ENCODE measurements at regions not wholly inside any gene's neighbourhood (a gene's known extent, or its start where the extent isn't known, plus 50 kb on each side); places are given as distances from the start of the nearest gene placed in this dataset.
"Not testable (repeated sequence)": the region's sequence is repeated elsewhere in the genome, so short reads cannot be mapped to it uniquely, and the experiment has no call there.

DNA sequence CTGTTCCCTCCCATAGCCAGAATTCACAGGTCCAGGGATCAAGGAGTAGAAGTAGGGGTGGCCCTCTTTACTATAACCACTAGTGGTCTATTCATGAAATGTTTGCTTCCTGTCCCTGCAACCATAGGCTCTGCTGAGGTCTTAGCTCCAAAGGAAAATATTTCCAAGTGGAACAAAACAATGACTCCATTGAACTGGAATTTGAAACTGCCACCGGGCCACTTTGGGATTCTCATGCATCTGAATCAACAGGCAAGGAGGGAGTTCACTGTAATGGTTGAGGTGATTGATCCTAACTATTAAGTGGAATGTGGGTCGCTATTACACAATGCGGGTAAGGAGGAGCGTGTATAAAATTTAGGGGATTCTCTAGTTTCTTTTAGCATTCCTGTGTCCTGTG is 197.0 kb downstream of the ETNK1 start:
- H3K36me3 ChIP-seq (ENCODE audit: control insufficient read depth, low read depth, low read length), result no peaks in the 10 kb centered on the region
- no peak overlapping the region for H3K9ac ChIP-seq (ENCODE audit: low read length)
- no peaks in the 10 kb centered on the region for H3K27me3 ChIP-seq (ENCODE audit: control insufficient read depth, insufficient read depth, low read length)
- H3K4me1 ChIP-seq (ENCODE audit: control insufficient read depth, low read depth, low read length), result no peaks in the 10 kb centered on the region
- no peak overlapping the region for H3K27ac ChIP-seq (ENCODE audit: low read length)
- no peak overlapping the region for H3K4me3 ChIP-seq (ENCODE audit: low read length)
- H3K9me3 ChIP-seq (ENCODE audit: control insufficient read depth, low read depth, low read length), result no peaks in the 10 kb centered on the region

DNA sequence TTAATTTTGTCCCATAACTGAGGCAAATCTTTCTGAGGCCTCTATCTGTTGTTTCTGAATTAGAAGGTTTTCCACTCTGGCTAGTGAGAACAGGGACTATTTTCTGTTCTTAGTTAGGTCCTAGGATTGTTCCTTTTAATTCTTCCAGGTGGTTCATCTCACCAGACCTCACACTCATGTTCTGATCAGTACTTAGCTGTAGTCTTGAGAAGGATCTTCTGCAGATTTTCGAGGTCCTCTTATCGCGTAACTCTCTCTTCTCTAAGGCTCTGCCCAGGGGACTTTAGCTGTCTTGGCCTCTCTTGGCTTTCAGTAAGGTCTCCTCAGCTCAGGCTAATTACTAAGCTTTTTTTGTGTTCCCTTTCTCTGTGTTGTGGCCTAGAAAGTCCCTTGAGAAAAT is 201.1 kb downstream of the ETNK1 start:
- Histone ChIP-seq H3K27me3 (ENCODE audit: control insufficient read depth, insufficient read depth, low read length) (no peaks in the 10 kb centered on the region), H3K9ac (ENCODE audit: low read length) (no peak overlapping the region), H3K9me3 (ENCODE audit: control insufficient read depth, low read depth, low read length) (no peaks in the 10 kb centered on the region), H3K4me1 (ENCODE audit: control insufficient read depth, low read depth, low read length) (no peaks in the 10 kb centered on the region), H3K36me3 (ENCODE audit: control insufficient read depth, low read depth, low read length) (no peaks in the 10 kb centered on the region), H3K4me3 (ENCODE audit: low read length) (no peak overlapping the region), H3K27ac (ENCODE audit: low read length) (no peak overlapping the region)

DNA sequence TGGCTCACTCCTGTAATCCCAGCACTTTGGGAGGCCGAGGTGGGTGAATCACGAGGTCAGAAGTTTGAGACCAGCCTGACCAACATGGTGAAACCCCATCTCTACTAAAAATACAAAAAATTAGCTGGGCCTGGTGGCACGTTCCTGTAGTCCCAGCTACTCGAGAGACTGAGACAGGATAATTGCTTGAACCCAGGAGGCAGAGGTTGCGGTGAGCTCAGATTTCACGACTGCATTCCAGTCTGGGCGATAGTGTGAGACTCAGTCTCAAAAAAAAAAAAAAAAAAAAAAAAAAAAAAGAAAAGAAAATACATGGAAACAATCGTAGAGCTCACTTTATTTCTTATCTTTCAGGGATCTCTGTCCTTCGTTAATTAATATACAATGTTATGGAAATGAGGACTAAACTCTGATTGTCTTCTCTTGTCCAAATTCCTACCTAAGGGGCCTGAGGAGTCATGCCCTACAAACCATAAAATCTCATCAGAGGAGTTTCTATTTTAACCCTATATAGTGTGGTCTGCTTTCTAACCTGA is 201.5 kb downstream of the ETNK1 start:
- not testable (repeated sequence) for H3K4me1 ChIP-seq (ENCODE audit: control insufficient read depth, low read depth, low read length); H3K27me3 ChIP-seq (ENCODE audit: control insufficient read depth, insufficient read depth, low read length); H3K4me3 ChIP-seq (ENCODE audit: low read length); H3K27ac ChIP-seq (ENCODE audit: low read length); H3K9ac ChIP-seq (ENCODE audit: low read length); H3K36me3 ChIP-seq (ENCODE audit: control insufficient read depth, low read depth, low read length); H3K9me3 ChIP-seq (ENCODE audit: control insufficient read depth, low read depth, low read length)

DNA sequence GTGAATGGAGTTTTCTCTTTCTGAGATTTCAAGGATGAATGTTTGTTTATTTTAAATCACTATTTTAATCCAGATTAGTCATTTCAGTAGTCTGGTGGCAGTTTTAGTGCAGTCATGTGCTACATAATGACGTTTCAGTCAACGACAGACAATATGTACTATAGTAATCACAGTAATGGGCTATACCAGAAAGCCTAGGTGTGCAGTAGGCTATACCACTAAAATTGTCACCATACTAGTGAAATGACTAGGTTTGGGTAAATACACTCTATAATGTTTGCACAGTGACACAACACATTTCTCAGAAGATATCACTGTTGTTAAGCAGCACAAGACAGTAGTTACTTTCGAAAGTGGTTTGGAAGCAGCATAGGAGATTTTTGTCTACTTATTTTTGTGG is 203.1 kb downstream of the ETNK1 start:
- H3K4me3 ChIP-seq (ENCODE audit: low read length), result no peak overlapping the region

DNA sequence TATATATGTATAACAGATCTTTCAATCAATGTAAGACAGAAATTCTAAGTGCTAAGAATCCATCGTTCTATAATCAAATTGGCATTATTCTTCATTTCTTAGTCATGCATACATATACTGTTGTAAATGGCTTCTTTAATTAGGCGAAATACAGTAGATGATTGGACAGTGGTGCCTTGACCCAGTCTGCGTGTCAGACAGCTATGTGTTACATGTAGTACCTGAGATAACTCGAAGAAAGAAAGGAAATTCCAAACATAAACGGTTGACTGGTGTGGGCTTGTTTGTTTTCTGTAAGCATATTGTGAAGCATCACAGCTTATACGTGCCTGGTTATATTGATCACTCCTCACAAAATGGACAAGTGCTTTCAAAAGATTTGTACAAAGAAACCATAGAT is 210.5 kb downstream of the ETNK1 start:
- Histone ChIP-seq H3K27ac (ENCODE audit: low read length) (no peak overlapping the region), H3K4me1 (ENCODE audit: control insufficient read depth, low read depth, low read length) (no peaks in the 10 kb centered on the region), H3K27me3 (ENCODE audit: control insufficient read depth, insufficient read depth, low read length) (no peaks in the 10 kb centered on the region), H3K9me3 (ENCODE audit: control insufficient read depth, low read depth, low read length) (no peaks in the 10 kb centered on the region), H3K4me3 (ENCODE audit: low read length) (no peak overlapping the region), H3K36me3 (ENCODE audit: control insufficient read depth, low read depth, low read length) (no peaks in the 10 kb centered on the region), H3K9ac (ENCODE audit: low read length) (no peak overlapping the region)

More for the DNA sequence above, 203.1 kb downstream of the ETNK1 start:
- no peak overlapping the region for H3K27ac ChIP-seq (ENCODE audit: low read length)
- H3K4me1 ChIP-seq (ENCODE audit: control insufficient read depth, low read depth, low read length), result no peaks in the 10 kb centered on the region
- no peaks in the 10 kb centered on the region for H3K27me3 ChIP-seq (ENCODE audit: control insufficient read depth, insufficient read depth, low read length)
- no peak overlapping the region for H3K9ac ChIP-seq (ENCODE audit: low read length)
- H3K9me3 ChIP-seq (ENCODE audit: control insufficient read depth, low read depth, low read length), result no peaks in the 10 kb centered on the region
- H3K36me3 ChIP-seq (ENCODE audit: control insufficient read depth, low read depth, low read length), result no peaks in the 10 kb centered on the region

DNA sequence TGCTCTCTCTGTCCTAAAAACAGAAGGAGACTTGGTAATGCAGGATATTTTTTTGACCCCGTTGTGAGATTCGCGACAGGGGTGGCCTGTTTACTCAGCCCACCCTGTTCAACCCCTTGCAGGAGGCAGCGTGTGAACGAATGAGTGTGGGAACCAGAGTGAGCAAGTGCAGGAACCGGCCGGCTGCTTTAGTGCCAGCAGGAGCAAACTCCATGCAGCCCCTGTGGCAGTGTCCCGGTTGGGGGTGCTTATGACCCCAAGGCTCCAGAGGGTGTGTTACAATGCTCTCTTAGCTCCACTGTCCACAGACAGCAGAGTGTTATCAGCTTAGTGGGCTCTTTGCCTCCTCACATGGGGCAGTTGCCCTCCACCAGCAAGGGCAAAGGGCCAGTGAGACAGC is 225.2 kb downstream of the ETNK1 start:
- no peak overlapping the region for H3K27ac ChIP-seq (ENCODE audit: low read length)
- no peak overlapping the region for H3K4me3 ChIP-seq (ENCODE audit: low read length)
- peaks cover 8% of the 10 kb centered on the region for H3K4me1 ChIP-seq (ENCODE audit: control insufficient read depth, low read depth, low read length)
- H3K9me3 ChIP-seq (ENCODE audit: control insufficient read depth, low read depth, low read length), result no peaks in the 10 kb centered on the region
- no peak overlapping the region for H3K9ac ChIP-seq (ENCODE audit: low read length)
- H3K27me3 ChIP-seq (ENCODE audit: control insufficient read depth, insufficient read depth, low read length), result no peaks in the 10 kb centered on the region
- no peaks in the 10 kb centered on the region for H3K36me3 ChIP-seq (ENCODE audit: control insufficient read depth, low read depth, low read length)

DNA sequence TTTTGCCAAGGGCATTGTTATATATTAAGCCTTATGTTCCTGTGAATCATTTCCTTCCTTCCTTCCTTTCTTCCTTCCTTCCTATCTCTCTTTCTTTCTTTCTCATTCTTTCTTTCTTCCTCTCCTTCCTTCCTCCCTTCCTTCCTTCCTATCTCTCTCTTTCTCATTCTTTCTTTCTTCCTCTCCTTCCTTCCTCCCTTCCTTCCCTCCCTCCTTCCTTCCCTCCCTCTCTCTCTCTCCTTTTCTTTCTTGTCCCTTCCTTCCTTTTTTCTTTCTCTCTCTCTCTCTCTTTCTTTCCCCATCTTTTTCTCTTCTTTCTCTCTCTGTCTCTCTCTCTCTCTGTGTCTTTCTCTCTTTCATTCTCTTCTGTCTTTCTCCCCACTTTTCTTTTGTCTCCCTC is 226.6 kb downstream of the ETNK1 start:
- no peak overlapping the region for H3K27ac ChIP-seq (ENCODE audit: low read length)
- no peaks in the 10 kb centered on the region for H3K9me3 ChIP-seq (ENCODE audit: control insufficient read depth, low read depth, low read length)
- H3K4me1 ChIP-seq (ENCODE audit: control insufficient read depth, low read depth, low read length), result peaks cover 13% of the 10 kb centered on the region
- H3K4me3 ChIP-seq (ENCODE audit: low read length), result no peak overlapping the region
- H3K9ac ChIP-seq (ENCODE audit: low read length), result no peak overlapping the region
- H3K36me3 ChIP-seq (ENCODE audit: control insufficient read depth, low read depth, low read length), result no peaks in the 10 kb centered on the region
- no peaks in the 10 kb centered on the region for H3K27me3 ChIP-seq (ENCODE audit: control insufficient read depth, insufficient read depth, low read length)

DNA sequence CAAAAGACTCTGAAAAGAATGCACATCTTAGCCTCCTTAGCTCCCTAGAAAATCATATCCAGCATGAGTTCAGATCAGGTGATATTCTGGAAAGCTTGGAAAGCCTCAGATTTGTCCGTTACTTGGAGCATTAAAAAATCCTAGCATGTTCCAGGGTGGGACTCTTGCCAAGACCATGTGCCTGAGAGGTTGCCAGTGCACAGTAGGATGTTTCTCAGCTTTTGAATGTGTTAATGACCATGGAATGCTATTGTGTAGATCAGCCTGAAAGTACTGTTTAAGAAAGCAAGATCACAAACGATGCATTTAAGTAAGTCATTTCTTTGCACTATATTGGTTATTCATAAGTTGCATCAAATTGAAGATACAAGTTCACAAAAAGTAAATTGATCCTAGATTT is 230.5 kb downstream of the ETNK1 start:
- no peaks in the 10 kb centered on the region for H3K27me3 ChIP-seq (ENCODE audit: control insufficient read depth, insufficient read depth, low read length)
- peaks cover 13% of the 10 kb centered on the region for H3K4me1 ChIP-seq (ENCODE audit: control insufficient read depth, low read depth, low read length)
- no peaks in the 10 kb centered on the region for H3K9me3 ChIP-seq (ENCODE audit: control insufficient read depth, low read depth, low read length)
- H3K4me3 ChIP-seq (ENCODE audit: low read length), result no peak overlapping the region
- H3K27ac ChIP-seq (ENCODE audit: low read length), result no peak overlapping the region
- no peaks in the 10 kb centered on the region for H3K36me3 ChIP-seq (ENCODE audit: control insufficient read depth, low read depth, low read length)
- H3K9ac ChIP-seq (ENCODE audit: low read length), result no peak overlapping the region

DNA sequence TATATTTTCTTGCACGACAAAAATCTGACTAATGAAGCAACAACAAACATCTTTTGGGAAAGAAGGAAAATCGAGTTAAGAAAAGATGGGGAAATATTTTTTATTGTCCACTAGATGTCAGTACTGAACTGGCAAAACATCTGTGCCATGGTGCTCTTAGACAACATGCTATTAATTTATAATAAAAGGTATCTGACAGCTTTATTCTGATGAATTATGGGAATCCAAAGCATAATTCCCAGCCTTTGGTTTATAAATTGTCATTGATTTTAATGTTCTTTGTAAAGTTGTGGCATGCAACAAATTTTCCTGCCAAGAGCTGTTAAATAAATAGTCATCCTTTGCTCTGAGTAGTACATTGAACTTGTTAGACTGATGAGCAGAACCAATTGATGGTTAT is 231.2 kb downstream of the ETNK1 start:
- no peak overlapping the region for H3K9ac ChIP-seq (ENCODE audit: low read length)
- H3K4me3 ChIP-seq (ENCODE audit: low read length), result no peak overlapping the region
- H3K27ac ChIP-seq (ENCODE audit: low read length), result no peak overlapping the region
- no peaks in the 10 kb centered on the region for H3K27me3 ChIP-seq (ENCODE audit: control insufficient read depth, insufficient read depth, low read length)
- H3K4me1 ChIP-seq (ENCODE audit: control insufficient read depth, low read depth, low read length), result peaks cover 16% of the 10 kb centered on the region
- H3K36me3 ChIP-seq (ENCODE audit: control insufficient read depth, low read depth, low read length), result no peaks in the 10 kb centered on the region
- no peaks in the 10 kb centered on the region for H3K9me3 ChIP-seq (ENCODE audit: control insufficient read depth, low read depth, low read length)

DNA sequence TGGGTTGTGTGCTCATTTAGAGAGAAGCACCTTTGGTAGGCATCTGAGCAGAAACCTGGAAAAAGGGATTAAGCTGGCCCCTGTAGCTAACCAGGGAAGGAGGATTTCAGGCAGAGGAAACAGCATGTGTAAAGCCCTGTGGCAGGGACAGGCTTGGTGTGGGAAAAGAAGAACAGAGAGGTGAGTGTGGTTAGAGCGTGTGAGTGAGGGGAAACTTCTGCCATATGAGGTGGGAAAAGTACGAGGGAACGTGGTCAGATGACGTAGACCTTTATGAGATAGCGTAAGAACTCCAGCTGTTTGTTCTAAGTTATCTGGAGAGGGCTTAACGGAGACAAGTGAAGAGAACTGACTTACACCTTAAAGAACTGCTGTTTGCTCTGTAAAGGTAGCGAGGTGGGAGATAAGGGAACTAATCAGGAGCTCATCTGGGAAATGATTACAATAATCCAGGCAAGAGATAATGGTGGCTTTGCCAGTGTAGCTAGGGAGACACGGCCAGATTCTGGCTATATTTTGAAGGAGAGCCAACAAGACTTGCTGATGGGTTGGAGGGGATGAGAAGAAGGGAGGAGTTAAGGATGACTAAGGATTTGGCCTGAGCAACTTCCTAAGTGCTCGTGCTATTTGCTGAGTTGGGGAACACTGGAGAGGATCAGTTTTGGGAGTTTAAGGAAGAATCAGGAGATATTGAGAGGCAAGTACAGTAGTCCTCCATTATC is 234.0 kb downstream of the ETNK1 start:
- H3K4me1 ChIP-seq (ENCODE audit: control insufficient read depth, low read depth, low read length), result peaks cover 16% of the 10 kb centered on the region
- no peaks in the 10 kb centered on the region for H3K9me3 ChIP-seq (ENCODE audit: control insufficient read depth, low read depth, low read length)

DNA sequence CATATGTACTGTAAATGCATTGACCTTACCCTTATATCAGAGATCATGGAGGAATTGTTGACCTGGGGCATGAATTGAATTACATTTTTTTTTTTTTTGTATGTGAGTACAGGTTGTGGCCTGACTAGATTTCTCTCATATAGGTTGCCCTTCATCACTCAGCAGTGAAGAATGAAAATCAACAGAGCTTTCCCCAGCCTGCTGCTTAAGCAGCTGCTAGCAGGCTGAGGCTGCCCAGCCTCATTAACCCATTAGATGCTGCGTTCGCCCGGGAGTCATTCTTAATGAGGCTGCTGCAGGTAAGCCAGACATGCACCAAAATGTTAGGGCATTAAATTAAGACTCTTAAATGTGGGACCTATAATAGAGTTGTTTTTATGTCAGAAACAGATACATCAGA is 236.0 kb downstream of the ETNK1 start:
- Histone ChIP-seq H3K4me1 (ENCODE audit: control insufficient read depth, low read depth, low read length) (peaks cover 3% of the 10 kb centered on the region), H3K36me3 (ENCODE audit: control insufficient read depth, low read depth, low read length) (no peaks in the 10 kb centered on the region), H3K4me3 (ENCODE audit: low read length) (no peak overlapping the region), H3K27ac (ENCODE audit: low read length) (no peak overlapping the region), H3K9ac (ENCODE audit: low read length) (no peak overlapping the region), H3K9me3 (ENCODE audit: control insufficient read depth, low read depth, low read length) (no peaks in the 10 kb centered on the region), H3K27me3 (ENCODE audit: control insufficient read depth, insufficient read depth, low read length) (no peaks in the 10 kb centered on the region)

More for the DNA sequence above, 234.0 kb downstream of the ETNK1 start:
- Histone ChIP-seq H3K9ac (ENCODE audit: low read length) (no peak overlapping the region), H3K36me3 (ENCODE audit: control insufficient read depth, low read depth, low read length) (no peaks in the 10 kb centered on the region), H3K27me3 (ENCODE audit: control insufficient read depth, insufficient read depth, low read length) (no peaks in the 10 kb centered on the region), H3K27ac (ENCODE audit: low read length) (no peak overlapping the region), H3K4me3 (ENCODE audit: low read length) (no peak overlapping the region)

DNA sequence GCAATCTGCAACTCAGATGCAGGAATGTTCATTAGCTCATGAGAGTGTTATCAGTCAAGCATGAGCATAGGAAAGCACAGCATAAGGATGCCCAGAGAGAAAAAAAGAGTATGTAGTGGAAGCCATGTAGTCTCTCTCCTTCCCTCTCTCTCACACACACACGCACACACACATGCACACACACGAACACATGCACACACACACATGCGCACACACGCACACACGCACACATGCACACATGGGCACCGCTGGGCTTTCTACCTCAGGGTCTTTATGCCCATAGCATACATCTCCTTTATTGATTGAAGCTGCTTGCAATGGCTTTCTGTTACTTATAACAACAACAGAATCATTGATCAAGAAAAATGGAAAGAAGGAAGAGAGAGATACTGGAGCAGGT is 240.9 kb downstream of the ETNK1 start:
- Histone ChIP-seq H3K4me1 (ENCODE audit: control insufficient read depth, low read depth, low read length) (no peaks in the 10 kb centered on the region), H3K27ac (ENCODE audit: low read length) (no peak overlapping the region), H3K36me3 (ENCODE audit: control insufficient read depth, low read depth, low read length) (no peaks in the 10 kb centered on the region), H3K9me3 (ENCODE audit: control insufficient read depth, low read depth, low read length) (no peaks in the 10 kb centered on the region), H3K4me3 (ENCODE audit: low read length) (no peak overlapping the region), H3K27me3 (ENCODE audit: control insufficient read depth, insufficient read depth, low read length) (no peaks in the 10 kb centered on the region), H3K9ac (ENCODE audit: low read length) (no peak overlapping the region)

All from iPS-18a (cell line).